Fibroblast of lung (primary cell): ENCODE measurements at regions not wholly inside any gene's neighbourhood (a gene's known extent, or its start where the extent isn't known, plus 50 kb on each side); places are given as distances from the start of the nearest gene placed in this dataset.

Source experiments
- DNase-seq, 2 donors: peaks; one replicate each; pipeline versions ENCODE4 v3.0.0 to v3.0.0-alpha.2; 2010; ENCODE audit warnings: low read depth in 2 of 2
- H2AFZ ChIP-seq: 2 replicates; pipeline ENCODE4 v1.5.1; 2012; ENCODE audit warnings: low read length, control low read depth, inconsistent platforms
- H3K27ac ChIP-seq: 2 replicates; pipeline ENCODE4 v1.5.1; 2011; ENCODE audit warnings: low read length, control low read depth; ENCODE audit not compliant: insufficient read depth
- H3K27me3 ChIP-seq: 2 replicates; pipeline ENCODE4 v1.5.1; 2011; ENCODE audit warnings: mild to moderate bottlenecking, low read length; ENCODE audit not compliant: control insufficient read depth, insufficient read depth
- H3K36me3 ChIP-seq: 2 replicates; pipeline ENCODE4 v1.5.1; 2011; ENCODE audit warnings: low read length; ENCODE audit not compliant: control insufficient read depth, insufficient read depth
- H3K4me1 ChIP-seq: 2 replicates; pipeline ENCODE4 v1.5.1; 2011; ENCODE audit warnings: low read length; ENCODE audit not compliant: control insufficient read depth, insufficient read depth; ENCODE audit errors: extremely low read depth
- H3K4me2 ChIP-seq: 2 replicates; pipeline ENCODE4 v1.5.1; 2011; ENCODE audit warnings: low read length, control low read depth; ENCODE audit not compliant: insufficient read depth; ENCODE audit errors: extremely low read depth
- H3K4me3 ChIP-seq, 4 experiments: fragments of 200-600 bp in 1 of 4; sonication (generic) in 1 of 4; replicated peaks in 1 of 4; 2 replicates each; pipeline ENCODE4 v1.5.1; 2011 to 2016; ENCODE audit warnings: low read length in 4 of 4, low read depth in 3 of 4, mild to moderate bottlenecking in 3 of 4, control low read depth in 2 of 4, inconsistent platforms in 1 of 4, mixed read lengths in 1 of 4; ENCODE audit not compliant: insufficient read depth in 1 of 4; ENCODE audit errors: control extremely low read depth in 1 of 4
- H3K79me2 ChIP-seq: 2 replicates; pipeline ENCODE4 v1.5.1; 2012; ENCODE audit warnings: mild to moderate bottlenecking, low read length, inconsistent platforms; ENCODE audit not compliant: control insufficient read depth, insufficient read depth
- H3K9ac ChIP-seq: 2 replicates; pipeline ENCODE4 v1.5.1; 2011; ENCODE audit warnings: mild to moderate bottlenecking, low read length, control low read depth; ENCODE audit not compliant: insufficient read depth
- H3K9me3 ChIP-seq: 2 replicates; pipeline ENCODE4 v1.5.1; 2012; ENCODE audit warnings: low read depth, low read length; ENCODE audit not compliant: control insufficient read depth, insufficient read depth
- H4K20me1 ChIP-seq: 2 replicates; pipeline ENCODE4 v1.5.1; 2011; ENCODE audit warnings: low read length; ENCODE audit not compliant: control insufficient read depth, insufficient read depth; ENCODE audit errors: extremely low read depth
- EZH2 ChIP-seq: IDR thresholded peaks from 2 replicates; pipeline ENCODE4 v1.5.1; 2012; ENCODE audit warnings: low read length, control low read depth, mild to moderate bottlenecking; ENCODE audit errors: missing control alignments
- TF ChIP-seq, protein P1 (sequence below), 2 donors: IDR thresholded peaks in 1 of 2; conservative IDR thresholded peaks in 1 of 2; 1 replicate in 1 of 2; 2 replicates in 1 of 2; pipeline ENCODE4 v1.5.1; 2011 to 2012; ENCODE audit warnings: low read length in 2 of 2, control low read depth in 1 of 2, inconsistent platforms in 1 of 2, low read depth in 1 of 2, mild to moderate bottlenecking in 1 of 2

DNA sequence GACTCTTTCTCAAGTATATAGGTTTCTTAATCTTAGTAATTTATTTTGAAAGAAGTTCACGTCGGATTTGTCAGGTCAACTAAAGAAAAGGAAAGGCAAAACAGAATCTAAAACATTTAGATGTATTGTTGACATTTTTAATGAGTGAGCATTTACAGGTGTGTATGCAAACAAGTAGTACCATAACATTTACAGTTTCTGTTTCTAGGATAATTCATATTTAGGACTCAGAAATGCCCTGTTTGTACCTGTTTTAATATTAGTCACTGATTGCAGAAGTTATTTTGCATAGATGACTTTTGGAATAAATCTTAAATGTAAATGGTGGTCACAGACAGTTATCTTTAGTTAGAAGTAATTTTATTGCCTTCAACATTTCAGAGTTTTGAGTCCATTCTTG is 151.3 kb upstream of the NUDT6 start:
- DNase-seq: no peak
- H3K4me2 ChIP-seq: no peak overlapping the region
- H3K9ac ChIP-seq: no peak overlapping the region
- no peaks in the 10 kb centered on the region for H3K79me2 ChIP-seq
- no peaks in the 10 kb centered on the region for H4K20me1 ChIP-seq
- no peaks in the 10 kb centered on the region for H3K27me3 ChIP-seq
- TF ChIP-seq EZH2: no peak
- TF ChIP-seq, protein P1, sequence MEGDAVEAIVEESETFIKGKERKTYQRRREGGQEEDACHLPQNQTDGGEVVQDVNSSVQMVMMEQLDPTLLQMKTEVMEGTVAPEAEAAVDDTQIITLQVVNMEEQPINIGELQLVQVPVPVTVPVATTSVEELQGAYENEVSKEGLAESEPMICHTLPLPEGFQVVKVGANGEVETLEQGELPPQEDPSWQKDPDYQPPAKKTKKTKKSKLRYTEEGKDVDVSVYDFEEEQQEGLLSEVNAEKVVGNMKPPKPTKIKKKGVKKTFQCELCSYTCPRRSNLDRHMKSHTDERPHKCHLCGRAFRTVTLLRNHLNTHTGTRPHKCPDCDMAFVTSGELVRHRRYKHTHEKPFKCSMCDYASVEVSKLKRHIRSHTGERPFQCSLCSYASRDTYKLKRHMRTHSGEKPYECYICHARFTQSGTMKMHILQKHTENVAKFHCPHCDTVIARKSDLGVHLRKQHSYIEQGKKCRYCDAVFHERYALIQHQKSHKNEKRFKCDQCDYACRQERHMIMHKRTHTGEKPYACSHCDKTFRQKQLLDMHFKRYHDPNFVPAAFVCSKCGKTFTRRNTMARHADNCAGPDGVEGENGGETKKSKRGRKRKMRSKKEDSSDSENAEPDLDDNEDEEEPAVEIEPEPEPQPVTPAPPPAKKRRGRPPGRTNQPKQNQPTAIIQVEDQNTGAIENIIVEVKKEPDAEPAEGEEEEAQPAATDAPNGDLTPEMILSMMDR (conservative IDR thresholded peaks at IDR 0.05 in 1 of 2, IDR thresholded peaks at IDR 0.05 in 1 of 2; ENCODE audit: low read depth in 1 of 2, low read length in 2 of 2): no peak
- H3K4me1 ChIP-seq: no peaks in the 10 kb centered on the region
- H3K36me3 ChIP-seq: no peaks in the 10 kb centered on the region
- H2AFZ ChIP-seq: no peak overlapping the region
- no peak overlapping the region for H3K4me3 ChIP-seq
- no peaks in the 10 kb centered on the region for H3K9me3 ChIP-seq
- H3K27ac ChIP-seq: no peak overlapping the region

DNA sequence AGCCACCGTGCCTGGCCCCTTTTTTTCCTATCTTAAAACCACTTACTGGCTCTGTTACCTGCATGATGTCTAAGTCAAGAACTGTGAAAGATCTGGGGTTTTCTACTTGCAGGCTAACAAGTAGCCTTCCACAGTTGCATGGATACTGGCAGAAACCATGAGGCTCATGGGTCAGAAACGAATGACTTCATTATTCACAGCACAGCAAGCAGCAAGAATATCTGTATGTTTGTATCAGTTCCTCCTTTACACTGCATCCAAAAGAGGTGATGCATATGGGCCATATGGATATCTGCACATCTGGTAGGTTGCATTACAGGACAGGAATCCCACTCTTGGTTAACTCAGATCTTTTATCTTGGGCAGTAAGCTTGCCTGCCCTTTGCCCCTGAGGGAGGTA is 154.9 kb upstream of the NUDT6 start:
- no peak overlapping the region for H3K4me3 ChIP-seq
- no peak for DNase-seq
- no peaks in the 10 kb centered on the region for H3K79me2 ChIP-seq
- H3K4me1 ChIP-seq: no peaks in the 10 kb centered on the region
- no peak overlapping the region for H3K4me2 ChIP-seq
- no peak overlapping the region for H3K27ac ChIP-seq
- H3K9me3 ChIP-seq: no peaks in the 10 kb centered on the region
- H3K36me3 ChIP-seq: no peaks in the 10 kb centered on the region
- no peaks in the 10 kb centered on the region for H4K20me1 ChIP-seq
- H2AFZ ChIP-seq: no peak overlapping the region
- no peak for TF ChIP-seq EZH2
- TF ChIP-seq, protein P1 (conservative IDR thresholded peaks at IDR 0.05 in 1 of 2, IDR thresholded peaks at IDR 0.05 in 1 of 2; ENCODE audit: low read depth in 1 of 2, low read length in 2 of 2): no peak
- H3K9ac ChIP-seq: no peak overlapping the region
- H3K27me3 ChIP-seq: no peaks in the 10 kb centered on the region

GRCh38 chr4:123081971-123082370 is 159.6 kb upstream of the NUDT6 start:
- H3K9ac ChIP-seq: no peak overlapping the region
- no peak overlapping the region for H3K4me3 ChIP-seq
- no peaks in the 10 kb centered on the region for H3K27me3 ChIP-seq
- H3K4me1 ChIP-seq: no peaks in the 10 kb centered on the region
- H4K20me1 ChIP-seq: no peaks in the 10 kb centered on the region
- H3K79me2 ChIP-seq: no peaks in the 10 kb centered on the region
- no peak overlapping the region for H3K27ac ChIP-seq
- TF ChIP-seq EZH2: no peak
- TF ChIP-seq, protein P1 (conservative IDR thresholded peaks at IDR 0.05 in 1 of 2, IDR thresholded peaks at IDR 0.05 in 1 of 2; ENCODE audit: low read depth in 1 of 2, low read length in 2 of 2): no peak
- H3K4me2 ChIP-seq: no peak overlapping the region
- no peak overlapping the region for H2AFZ ChIP-seq
- H3K9me3 ChIP-seq: no peaks in the 10 kb centered on the region
- no peaks in the 10 kb centered on the region for H3K36me3 ChIP-seq
- DNase-seq: no peak
